Left forelimb (tissue), 1 donor: ENCODE measurements at regions not wholly inside any gene's neighbourhood (a gene's known extent, or its start where the extent isn't known, plus 50 kb on each side); places are given as distances from the start of the nearest gene placed in this dataset.

Experiments
- DNase-seq: peaks from one replicate; pipeline ENCODE4 v3.0.0-alpha.2; 2018; ENCODE audit warnings: low spot score

DNA sequence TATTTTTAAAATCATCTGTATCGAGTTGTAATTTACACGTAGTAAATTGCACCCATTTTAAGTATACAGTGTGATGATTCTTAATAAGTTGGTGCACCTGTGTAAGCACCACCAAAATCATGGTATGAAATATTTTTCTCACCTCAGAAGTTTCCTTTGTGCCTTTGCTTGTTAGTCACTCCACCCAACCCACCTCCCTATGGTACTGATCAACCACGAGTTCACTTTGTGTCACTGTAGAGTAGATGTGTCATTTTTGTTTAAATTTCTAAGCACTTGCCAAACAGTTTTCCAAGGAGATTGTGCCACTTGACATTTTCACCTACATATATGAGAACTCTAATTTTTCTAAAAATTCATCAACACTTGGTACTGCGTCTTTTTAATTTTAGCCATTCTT lies 806.5 kb downstream of the TLR4 start:
- DNase-seq = no peak

DNA sequence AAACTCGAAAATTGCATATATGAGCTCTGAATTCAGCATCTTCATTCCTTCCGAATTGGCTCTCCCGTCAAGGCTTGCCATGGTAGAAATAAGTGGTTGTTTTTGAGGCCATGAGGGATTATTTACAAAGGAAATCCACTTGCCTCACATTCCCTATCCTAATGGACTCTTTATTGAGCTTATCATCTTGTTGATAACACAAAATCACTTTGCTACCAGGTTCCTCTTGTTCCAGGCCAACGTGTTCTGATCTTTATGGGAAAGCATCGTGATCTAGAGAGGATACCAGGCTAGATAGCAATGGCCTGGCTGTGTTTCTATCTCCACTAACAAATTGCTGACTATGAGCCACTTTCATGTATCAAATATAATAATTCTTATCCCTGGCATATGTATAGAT lies 811.7 kb downstream of the TLR4 start:
- no peak for DNase-seq

DNA sequence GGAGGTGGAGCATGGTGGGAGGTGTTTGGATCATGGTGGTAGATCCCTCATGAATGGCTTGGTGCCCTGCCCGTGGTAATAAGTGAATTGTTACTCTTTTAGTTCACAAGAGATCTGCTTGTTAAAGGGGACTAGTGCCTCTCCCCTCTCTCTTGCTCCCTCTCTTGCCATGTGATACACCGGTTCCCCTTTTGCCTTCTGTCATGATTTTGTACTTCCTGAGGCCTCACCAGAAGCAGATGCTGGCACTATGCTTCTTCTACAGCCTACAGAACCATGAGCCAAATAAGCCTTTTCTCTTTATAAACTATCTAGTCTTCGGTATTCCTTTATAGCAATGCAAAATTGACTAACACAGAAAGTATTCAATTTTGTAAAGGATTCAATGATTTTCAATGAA lies 817.1 kb downstream of the TLR4 start:
- no peak for DNase-seq

DNA sequence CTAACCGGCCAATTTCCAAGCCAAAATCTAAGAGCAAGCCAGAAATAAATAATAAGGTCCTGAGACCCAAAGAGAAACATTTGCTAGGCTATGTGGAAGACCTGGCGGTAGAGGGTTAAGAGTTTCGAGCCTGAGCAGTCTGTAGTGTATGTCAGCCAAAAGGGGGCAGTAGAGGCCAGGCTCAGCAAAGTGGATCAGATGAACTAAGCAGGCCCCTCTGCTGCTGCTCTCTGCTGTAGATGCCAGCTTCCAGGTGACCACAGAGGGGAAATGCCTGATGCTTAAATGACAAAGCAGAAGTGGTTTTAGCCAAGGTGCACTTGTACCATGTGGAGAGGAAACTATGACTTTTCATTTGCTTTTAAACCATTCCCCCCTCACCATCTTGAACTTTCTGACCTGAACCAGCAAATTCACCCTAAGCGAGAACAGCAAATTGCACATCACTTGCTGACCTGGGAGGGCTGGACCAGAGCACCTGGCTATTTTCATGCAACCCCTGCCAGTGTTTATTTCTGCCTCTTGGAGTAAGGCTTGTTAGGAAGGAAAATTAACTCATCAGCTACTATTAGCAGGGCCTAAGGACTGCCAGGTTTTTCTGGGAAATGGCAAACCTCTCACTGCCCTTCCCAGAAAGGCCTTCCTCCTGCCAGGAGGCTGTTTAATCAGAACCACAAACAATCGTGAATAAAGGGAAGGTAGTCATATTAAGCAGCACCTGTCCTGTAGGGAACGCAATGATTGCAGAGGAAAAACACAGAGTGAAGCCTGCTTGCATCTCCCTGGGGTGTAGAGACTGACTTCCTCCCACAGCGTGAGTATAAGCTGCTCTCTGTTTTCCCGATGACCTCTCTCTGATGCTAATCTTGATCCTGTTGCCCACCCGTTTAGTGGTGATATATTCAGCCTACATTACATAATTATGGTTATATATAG lies 818.2 kb downstream of the TLR4 start:
- no peak for DNase-seq

DNA sequence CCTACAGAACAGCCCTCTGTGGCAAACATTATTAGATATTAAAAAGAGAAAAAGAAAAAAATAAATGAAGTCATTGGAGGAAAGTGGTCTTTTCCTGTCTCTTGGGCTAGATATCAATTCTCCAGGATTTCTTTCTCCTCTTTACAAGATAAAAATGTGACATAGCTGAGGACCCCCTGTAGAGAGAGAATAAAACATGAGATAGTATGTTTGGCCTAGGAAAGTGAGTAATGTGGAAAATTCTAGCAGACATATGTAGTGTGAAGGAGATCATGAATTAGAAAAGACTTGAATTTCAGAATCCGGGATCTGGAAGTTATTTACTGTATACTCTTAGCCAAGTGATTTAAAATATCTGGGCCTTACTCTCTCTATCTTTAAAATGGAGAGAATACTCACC lies 823.1 kb downstream of the TLR4 start:
- no peak for DNase-seq

DNA sequence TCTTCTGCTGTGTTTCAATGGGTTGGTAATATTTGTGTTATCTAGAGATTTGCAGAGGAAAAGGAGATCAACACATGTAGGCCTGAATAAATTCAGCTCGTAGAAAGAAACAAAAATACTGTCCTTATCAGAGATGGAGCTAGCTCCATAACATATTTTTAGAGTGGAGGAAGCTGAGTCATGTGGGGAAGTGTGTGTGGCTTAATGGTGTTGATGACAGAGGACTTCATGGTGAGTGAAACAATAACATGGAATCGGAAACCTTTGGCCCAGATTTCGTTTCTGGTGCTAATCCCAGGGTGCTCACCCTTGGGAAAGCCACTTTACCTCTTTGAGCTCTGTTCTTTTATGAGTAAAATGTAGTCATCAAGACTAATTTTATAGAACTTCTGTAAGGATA lies 825.0 kb downstream of the TLR4 start:
- DNase-seq = no peak

DNA sequence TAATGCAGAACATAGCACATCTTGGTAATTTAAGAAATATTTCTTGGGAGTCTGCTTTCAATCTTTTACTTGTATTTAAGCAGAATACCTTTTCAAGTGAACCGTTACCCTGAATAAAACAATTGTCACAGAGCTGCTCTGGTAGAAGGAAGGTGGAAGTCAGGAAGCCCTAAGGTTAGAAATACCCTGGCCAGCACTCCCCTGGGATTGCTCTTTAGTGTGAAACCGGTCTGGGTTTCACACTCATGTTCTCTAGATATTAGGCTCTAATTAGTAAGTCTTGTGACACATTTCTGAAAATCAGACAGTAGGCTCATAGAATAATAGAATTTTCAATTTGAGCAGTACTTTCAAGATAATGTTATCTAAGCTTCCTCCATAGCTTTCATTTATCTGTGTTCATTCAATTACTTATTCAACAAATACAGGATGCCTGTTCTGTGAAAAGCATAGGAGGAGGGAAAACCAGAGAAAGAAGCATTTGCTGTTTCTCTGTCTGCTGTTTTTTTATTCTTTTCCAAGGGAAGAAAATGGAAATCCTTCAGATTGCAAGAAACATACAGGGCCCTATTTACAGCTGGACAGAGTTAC lies 825.5 kb downstream of the TLR4 start:
- no peak for DNase-seq

DNA sequence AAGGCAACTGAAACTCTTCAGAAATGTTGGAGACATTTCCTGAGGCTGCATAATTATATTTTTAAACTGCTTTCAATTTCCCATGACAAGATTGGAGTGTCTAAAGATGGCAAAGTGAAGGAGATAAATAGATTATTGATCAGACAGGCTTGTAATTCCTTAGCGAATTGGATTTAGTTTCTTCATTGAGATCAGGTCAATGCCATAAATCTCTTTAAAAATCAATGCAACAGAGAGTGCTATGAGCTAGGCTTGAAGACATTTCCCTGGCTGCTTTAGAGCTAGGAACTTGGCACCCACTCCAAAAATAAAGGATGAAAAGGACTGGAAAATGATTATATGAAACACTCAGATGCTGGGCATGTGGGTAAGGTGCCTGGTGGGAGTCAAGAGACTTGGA lies 828.4 kb downstream of the TLR4 start:
- no peak for DNase-seq

DNA sequence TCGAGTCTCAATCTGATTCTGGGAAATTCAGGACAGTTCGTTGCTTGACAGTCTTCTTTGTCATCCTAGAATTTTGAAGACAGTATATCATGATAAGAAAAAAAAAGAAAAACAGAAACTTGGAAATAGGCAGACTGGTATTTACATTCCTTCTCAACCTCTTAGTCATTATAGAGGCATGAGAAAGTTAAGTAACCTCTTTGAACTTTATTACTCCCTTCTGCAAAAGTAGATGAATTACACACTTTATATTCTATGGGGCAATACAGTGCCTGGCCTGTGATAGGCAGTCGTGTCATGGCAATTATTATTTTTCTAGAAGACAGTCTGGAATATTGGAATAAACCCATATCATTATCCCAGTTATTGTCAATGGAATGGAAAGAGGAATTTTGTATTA lies 828.9 kb downstream of the TLR4 start:
- no peak for DNase-seq

DNA sequence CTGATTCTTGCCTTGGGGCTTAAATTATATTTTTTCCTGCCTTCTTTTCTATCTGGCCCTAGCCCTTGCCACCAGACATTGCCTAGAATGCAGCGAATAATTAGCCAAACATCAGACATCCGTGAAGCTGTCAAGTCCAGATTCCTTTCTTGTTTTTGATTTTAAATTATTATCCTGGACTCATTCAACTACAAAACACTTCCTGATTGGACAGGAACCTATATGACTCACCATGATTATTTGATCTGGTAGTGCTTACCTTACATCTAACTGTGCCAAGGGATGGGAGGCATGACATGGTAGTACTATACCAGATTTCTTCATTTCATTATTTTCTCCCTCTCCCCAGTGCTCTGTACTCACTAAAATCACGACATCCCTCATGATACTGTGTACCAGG lies 829.6 kb downstream of the TLR4 start:
- DNase-seq = no peak

DNA sequence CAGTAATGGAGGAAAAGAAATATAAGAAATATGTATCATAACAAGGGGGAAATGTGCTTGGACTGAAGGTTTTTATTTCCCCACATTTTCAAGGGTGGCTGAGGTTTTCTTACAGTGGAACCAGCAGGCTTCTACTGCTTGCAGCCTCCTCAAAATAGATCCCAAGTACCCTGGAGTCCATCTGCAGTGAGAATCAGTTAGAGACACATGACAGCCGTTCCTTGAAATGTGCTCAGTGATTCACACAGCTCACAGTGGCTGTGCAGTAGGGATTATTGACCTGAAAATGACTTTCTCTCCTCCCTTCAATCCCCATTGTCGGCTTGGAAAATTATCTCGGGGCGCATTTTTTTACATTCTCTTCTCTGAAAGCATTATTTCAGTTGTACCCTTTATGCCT lies 832.0 kb downstream of the TLR4 start:
- no peak for DNase-seq

DNA sequence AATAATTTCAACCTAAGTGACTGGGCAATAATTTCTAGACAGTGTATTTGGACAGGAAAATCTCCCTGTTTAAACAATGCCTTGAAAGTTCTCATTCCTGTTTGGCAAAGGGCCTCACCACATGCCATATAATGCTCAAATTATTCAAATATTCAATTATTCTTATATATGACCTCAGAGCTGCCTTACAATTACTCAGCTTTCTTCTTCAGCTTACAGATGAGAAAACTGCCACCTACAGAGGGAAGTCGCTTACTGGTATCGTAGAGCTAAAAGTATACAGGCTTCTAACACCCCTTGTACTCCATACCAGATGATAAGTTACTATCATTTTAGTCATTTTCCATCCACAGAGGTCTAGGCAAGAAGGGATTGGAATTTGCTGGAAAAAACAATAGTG lies 830.3 kb downstream of the BRINP1 start:
- no peak for DNase-seq

DNA sequence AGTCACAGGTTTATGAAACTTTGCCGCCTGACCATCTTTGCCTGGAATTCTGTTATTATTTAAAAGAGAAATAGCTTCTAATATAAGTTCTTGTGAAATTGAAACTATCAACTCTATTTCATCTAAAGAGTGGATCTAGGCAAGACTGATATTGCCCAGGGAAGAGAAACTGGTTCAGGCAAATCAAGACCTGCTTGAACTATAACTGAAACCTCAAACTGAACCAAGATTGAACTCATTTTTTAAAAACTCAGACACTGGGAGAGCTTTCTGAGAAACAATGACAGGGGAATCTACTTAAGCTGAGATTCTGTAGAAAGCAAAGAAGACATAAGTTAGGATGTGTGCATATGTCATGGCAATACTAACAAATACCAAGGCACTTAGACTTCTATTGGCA lies 815.8 kb downstream of the BRINP1 start:
- DNase-seq = no peak

DNA sequence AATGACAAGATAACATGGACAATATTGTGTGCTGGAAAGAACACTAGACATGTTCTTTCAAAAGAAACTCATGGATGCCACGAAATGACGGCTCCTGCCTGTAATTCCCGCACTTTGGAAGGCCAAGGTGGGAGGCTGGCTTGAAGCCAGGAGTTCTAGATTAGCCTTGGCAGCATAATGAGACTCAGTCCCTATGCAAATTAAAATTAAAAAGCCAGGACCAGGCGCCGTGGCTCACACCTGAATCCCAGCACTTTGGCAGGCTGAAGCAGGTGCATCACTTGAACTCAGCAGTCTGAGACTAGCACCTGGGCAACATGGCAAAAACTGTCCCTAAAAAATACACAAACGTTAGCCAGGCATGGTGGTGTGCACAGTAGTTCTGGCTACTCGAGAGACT lies 814.2 kb downstream of the BRINP1 start:
- DNase-seq = no peak

DNA sequence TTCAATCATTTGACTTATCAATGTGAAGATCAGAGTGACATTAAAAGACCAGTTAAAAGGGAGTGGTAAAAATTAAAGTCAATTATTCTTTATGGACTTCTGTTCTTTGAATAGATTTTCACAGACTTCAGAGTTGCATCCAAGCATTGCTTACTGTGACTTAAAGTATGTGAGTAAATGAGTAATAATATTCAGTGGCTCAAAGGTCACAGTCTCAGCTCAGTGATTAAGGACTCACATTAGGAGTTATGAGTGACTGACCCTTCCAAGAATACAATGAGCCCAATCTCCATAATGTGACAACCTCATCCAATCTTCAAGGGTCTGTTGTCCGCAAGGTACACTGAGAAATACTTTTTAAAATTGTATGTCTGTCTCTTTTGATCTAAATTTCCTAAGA lies 811.2 kb downstream of the BRINP1 start:
- DNase-seq = no peak

DNA sequence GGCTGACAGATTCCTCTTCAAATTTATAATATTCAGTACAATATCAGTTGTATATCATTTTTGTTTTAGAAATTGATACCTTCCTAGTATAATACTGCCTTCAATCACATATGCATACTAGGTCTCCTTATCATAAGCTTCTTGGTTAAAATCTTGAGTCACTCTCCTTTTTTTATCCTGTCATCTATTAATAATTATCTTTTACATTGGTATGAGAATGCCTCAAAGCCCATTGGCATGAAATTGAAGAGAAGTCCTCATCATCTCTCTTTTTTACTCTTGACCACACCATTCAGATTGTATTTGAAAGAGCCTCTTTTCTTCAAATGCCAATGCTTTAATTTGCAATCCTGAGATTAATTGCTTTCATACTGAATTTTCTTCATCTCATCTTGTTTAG lies 810.3 kb downstream of the BRINP1 start:
- DNase-seq = no peak

DNA sequence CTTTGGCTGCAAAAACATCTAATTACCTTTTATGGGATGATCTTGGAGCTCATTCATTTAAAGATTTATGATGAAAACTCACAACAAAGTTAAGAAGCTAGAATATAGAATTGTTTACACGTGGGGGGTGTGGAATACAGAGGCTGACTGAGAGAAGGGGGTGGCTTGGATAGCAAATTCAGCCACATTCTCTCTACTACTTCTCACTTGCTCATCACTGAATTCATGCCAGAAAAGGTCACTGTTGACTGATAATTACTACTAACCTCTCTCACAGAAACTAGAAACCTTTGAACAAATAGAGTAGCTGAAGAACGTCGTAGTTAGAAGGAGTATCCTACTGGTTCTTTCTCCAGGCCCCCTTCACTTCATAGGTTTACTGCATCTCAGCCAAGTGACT lies 808.2 kb downstream of the BRINP1 start:
- no peak for DNase-seq

DNA sequence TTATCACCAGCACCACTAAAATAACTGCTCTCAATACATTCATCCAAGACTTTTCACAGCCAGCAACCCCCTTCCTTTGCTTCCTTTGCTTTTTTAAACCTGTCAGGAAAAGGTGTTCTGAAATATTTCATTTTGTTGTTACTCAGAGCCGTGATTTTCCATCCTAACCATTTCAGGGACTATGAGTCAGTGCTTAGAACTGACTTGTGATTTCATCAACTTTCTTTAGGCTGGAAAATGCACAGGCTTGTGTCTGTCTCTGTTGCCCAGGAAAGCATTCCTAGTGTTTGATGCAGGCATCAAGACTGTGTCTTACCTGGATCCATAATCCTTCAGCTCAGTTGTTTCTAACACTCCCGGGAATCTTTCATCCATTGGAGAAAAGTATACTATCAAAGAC lies 805.6 kb downstream of the BRINP1 start:
- DNase-seq = no peak

DNA sequence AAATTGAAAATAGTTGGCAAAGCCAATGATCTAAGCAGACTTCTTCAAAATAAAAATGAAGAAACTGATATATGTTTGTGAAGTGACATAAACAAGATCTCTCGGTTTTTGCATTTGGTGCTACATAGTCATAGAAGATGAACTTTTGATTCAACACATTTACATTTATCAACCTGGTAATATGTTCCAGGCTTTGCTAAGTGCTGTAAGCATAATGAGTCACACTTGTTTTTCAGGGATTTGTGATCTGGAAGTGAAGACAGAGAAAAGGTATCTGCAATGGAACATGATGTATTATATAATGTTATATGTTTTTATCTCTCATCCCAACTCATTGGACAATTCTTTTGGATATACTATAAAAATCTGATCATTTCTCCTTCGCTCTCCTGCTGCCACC lies 801.4 kb downstream of the BRINP1 start:
- DNase-seq = no peak

DNA sequence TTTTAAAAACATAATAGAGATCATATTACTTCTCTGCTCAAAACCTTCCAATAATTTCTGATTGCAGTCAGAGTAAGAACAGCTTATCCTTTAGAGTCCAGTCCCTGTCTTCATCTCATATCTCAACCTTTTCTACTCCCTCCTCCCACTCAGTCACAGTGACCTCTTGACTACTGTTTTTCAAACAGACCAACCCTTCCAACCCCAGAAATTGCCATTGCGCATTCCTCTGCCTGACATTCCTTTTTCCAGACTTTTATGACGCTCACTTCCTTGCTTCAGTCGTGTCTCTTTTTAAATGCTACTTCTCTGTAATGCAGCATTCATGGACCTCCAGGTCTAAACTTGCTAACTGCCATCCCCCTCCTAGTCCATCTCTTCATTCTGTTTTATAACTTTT lies 800.5 kb downstream of the BRINP1 start:
- DNase-seq = no peak

DNA sequence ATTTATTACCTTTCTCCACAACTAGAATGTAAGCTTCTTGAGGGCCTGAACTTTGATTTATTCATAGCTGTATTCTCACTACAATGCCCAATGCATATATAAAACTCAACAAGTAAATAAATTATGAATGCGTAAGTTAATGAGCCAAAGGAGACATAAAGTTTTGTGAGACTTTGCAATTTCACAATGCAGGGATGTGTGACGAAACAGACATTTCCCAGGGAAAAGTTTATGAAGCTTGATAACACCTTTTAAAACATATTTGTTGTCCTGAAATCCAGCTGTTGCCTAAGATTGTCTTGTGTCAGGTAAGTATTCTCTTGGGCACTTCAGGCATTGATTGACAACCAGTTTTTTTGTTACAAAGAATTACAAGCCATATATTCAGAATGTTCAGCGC lies 800.1 kb downstream of the BRINP1 start:
- no peak for DNase-seq

DNA sequence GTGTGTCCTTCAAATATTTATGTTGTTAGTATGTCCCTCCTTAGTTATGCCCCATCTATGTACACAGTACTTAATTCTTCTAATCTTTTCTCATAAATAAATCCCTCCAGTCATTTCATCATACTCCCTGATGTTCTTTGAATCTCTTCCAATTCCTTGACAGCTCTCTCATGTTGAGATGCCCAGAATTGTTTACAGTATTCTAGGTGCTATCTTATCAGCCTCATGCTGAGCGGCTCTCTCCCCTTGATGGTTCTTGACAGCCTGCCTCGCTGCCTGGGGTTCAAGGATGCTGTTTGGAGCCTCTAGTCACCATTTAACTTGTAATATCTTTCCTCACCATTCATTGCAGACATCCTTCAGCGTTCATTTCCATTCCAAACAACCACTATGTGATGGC lies 799.2 kb downstream of the BRINP1 start:
- DNase-seq = no peak

DNA sequence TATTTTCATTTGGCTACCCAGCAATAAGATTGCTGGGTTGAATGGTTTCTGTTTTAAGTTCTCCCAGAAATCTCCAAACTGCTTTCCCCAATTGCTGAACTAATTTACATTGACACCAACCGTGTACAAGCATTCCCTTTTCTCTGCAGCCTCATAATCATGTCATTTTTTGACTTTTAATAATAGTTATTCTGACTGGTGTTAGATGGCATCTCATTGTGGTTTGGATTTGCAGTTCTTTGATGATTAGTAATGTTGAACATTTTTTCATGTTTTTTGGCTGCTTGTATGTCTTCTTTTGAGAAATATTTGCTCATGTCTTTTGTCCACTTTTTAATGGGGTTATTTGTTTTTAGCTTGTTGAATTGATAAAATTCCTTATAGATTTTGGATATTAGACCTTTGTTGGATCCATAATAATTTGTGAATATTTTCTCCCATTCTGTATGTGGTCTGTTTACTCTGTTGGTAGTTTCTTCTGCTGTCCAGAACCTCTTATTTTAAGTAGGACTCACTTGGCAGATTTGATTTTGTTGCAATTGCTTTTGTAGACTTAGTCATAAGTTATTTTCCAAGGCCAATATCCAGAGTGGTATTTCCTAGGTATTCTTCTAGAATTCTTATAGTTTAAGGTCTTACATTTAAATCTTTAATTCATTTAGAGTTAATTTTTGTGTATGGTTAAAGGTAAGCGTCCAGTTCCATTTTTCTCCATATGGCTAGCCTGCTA lies 793.7 kb downstream of the BRINP1 start:
- DNase-seq = no peak
